ENCODE measurements at regions not wholly inside any gene's neighbourhood (a gene's known extent, or its start where the extent isn't known, plus 50 kb on each side); places are given as distances from the start of the nearest gene placed in this dataset.
A peak's percentile ranks its signal among the peaks of the same experiment; 100 is the strongest.
"Not testable (repeated sequence)": the region's sequence is repeated elsewhere in the genome, so short reads cannot be mapped to it uniquely, and the experiment has no call there.

GRCh38 chr2:230627806-230628724, 84.6 kb upstream of the CAB39 start:
- intact Hi-C loops (cut with micrococcal nuclease; ENCODE audit: unreplicated experiment) = no loop called here
- Histone ChIP-seq H3K4me1 (no peaks in the 10 kb centered on the region), H3K36me3 (ENCODE audit: control insufficient read depth, insufficient read depth, low read length) (no peaks in the 10 kb centered on the region), H3K4me3 (ENCODE audit: low read depth, low read length) (no peak overlapping the region), H3K9me3 (no peaks in the 10 kb centered on the region), H3K27me3 (replicated peaks; ENCODE audit: control insufficient read depth, insufficient read depth, low read length) (no peaks in the 10 kb centered on the region)
- no peaks in the 10 kb centered on the region for H3K9me3 Mint-ChIP-seq (ENCODE audit: unreplicated experiment)
- BruUV-seq (replicated peaks) = no TSS peak
- no peaks in the 10 kb centered on the region for H3K36me3 Mint-ChIP-seq (ENCODE audit: insufficient read depth, unreplicated experiment)
- ChIA-PET CTCF (interaction anchor here (0.6 kb wide), 1 partner anchor 624 kb away, joined by 4 read pairs; no protein-coding TSS in a partner anchor), POLR2A (no interaction called here)
- DNase-seq = no peak
- H3K4me1 Mint-ChIP-seq (ENCODE audit: low read depth, unreplicated experiment) = peaks cover 10% of the 10 kb centered on the region
- peak overlapping the region; percentile 12 for H3K4me3 Mint-ChIP-seq (ENCODE audit: unreplicated experiment)
- TF ChIP-seq CTCF (IDR thresholded peaks at IDR 0.05; ENCODE audit: insufficient read depth in 1 of 2, low read depth in 1 of 2, low read length in 1 of 2, severe bottlenecking in 1 of 2, unreplicated experiment in 1 of 2) = no peak
- no peak overlapping the region for H3K27ac Mint-ChIP-seq (ENCODE audit: unreplicated experiment)
- H3K27me3 Mint-ChIP-seq (ENCODE audit: insufficient read depth, unreplicated experiment) = no peaks in the 10 kb centered on the region

DNA sequence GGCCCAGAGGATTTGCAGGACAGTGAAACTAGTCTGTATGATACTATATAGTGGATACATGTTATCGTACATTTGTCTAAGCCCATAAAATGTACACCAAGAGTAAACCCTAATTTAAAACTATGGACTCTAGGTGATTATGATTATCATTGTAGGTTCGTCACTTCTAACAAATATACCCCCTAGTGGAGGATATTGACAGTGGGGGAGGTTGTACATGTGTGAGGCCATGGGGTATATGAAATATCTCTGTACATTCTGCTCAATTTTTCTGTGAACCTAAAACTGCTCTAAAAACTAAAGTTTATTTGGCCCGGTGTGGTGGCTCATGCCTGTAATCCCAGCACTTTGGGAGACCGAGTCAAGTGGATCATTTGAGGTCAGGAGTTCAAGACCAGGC, 81.2 kb upstream of the CAB39 start:
- Histone ChIP-seq H3K36me3 (ENCODE audit: control insufficient read depth, insufficient read depth, low read length) (no peaks in the 10 kb centered on the region), H3K27me3 (replicated peaks; ENCODE audit: control insufficient read depth, insufficient read depth, low read length) (no peaks in the 10 kb centered on the region), H3K4me3 (ENCODE audit: low read depth, low read length) (no peak overlapping the region), H3K4me1 (no peaks in the 10 kb centered on the region), H3K9me3 (no peaks in the 10 kb centered on the region)
- Mint-ChIP-seq H3K27ac (ENCODE audit: unreplicated experiment) (no peak overlapping the region), H3K27me3 (ENCODE audit: insufficient read depth, unreplicated experiment) (no peaks in the 10 kb centered on the region), H3K9me3 (ENCODE audit: unreplicated experiment) (no peaks in the 10 kb centered on the region), H3K4me3 (ENCODE audit: unreplicated experiment) (no peak overlapping the region), H3K36me3 (ENCODE audit: insufficient read depth, unreplicated experiment) (no peaks in the 10 kb centered on the region), H3K4me1 (ENCODE audit: low read depth, unreplicated experiment) (peaks cover 10% of the 10 kb centered on the region)
- no peak for DNase-seq
- CTCF ChIA-PET = no interaction called here
- intact Hi-C loops (cut with micrococcal nuclease; ENCODE audit: unreplicated experiment) = no loop called here
- no peak for TF ChIP-seq CTCF (IDR thresholded peaks at IDR 0.05; ENCODE audit: insufficient read depth in 1 of 2, low read depth in 1 of 2, low read length in 1 of 2, severe bottlenecking in 1 of 2, unreplicated experiment in 1 of 2)
- no TSS peak for BruUV-seq (replicated peaks)
- POLR2A ChIA-PET = no interaction called here

DNA sequence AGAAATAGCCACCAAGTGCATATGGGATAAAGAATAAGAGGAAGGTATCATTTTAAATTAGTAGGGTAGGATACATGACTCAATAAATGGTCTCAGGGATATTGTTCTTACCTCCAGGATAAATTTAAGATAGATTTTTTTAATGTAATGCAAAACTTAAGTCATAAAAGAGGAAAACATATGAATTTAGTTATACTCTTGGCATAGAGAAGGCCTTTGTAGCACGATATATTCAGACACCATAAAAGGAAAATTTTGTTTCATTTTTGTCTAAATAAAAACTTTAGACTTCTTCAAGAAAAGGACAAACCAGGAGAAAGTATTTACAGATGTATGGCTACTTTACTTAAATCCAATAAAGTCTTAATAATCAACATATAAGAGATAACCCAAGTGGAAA, 78.5 kb upstream of the CAB39 start:
- Histone ChIP-seq H3K36me3 (ENCODE audit: control insufficient read depth, insufficient read depth, low read length) (no peaks in the 10 kb centered on the region), H3K9me3 (no peaks in the 10 kb centered on the region), H3K4me3 (ENCODE audit: low read depth, low read length) (no peak overlapping the region), H3K4me1 (no peaks in the 10 kb centered on the region), H3K27me3 (replicated peaks; ENCODE audit: control insufficient read depth, insufficient read depth, low read length) (no peaks in the 10 kb centered on the region; the same call in 1 of the 2 replicates)
- no peak overlapping the region for H3K27ac Mint-ChIP-seq (ENCODE audit: unreplicated experiment)
- no peak for TF ChIP-seq CTCF (IDR thresholded peaks at IDR 0.05; ENCODE audit: insufficient read depth in 1 of 2, low read depth in 1 of 2, low read length in 1 of 2, severe bottlenecking in 1 of 2, unreplicated experiment in 1 of 2)
- no peaks in the 10 kb centered on the region for H3K36me3 Mint-ChIP-seq (ENCODE audit: insufficient read depth, unreplicated experiment)
- no TSS peak for BruUV-seq (replicated peaks)
- H3K27me3 Mint-ChIP-seq (ENCODE audit: insufficient read depth, unreplicated experiment) = no peaks in the 10 kb centered on the region
- ChIA-PET POLR2A (no interaction called here), CTCF (no interaction called here)
- H3K4me3 Mint-ChIP-seq (ENCODE audit: unreplicated experiment) = no peak overlapping the region
- no peak for DNase-seq
- no peaks in the 10 kb centered on the region for H3K4me1 Mint-ChIP-seq (ENCODE audit: low read depth, unreplicated experiment)
- no peaks in the 10 kb centered on the region for H3K9me3 Mint-ChIP-seq (ENCODE audit: unreplicated experiment)
- intact Hi-C loops (cut with micrococcal nuclease; ENCODE audit: unreplicated experiment) = no loop called here

DNA sequence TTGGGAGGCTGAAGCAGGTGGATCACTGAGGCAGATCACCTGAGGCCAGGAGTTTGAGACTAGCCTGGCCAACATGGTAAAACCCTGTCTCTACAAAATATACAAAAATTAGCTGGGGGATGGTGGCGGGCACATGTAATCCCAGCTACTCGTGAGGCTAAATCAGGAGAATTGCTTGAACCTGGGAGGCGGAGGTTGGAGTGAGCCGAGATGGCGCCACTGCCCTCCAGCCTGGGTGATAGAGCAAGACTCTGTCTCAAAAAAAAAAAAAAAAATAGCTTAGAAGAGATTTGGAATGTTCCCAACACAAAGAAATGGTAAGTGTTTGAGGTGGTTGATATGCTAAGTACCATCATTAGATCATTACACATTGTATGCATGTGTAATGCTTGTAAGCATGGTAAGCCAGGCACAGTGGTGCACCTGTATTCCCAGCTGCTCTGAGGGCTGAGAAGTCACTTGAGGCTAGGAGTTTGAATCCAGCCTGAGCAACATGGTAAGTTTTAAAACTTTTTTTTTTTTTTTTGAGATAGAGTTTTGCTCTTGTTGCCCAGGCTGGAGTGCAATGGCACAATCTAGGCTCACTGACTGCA, 77.8 kb upstream of the CAB39 start:
- H3K27me3 Mint-ChIP-seq (ENCODE audit: insufficient read depth, unreplicated experiment); DNase-seq; H3K36me3 Mint-ChIP-seq (ENCODE audit: insufficient read depth, unreplicated experiment); H3K27me3 ChIP-seq (replicated peaks; ENCODE audit: control insufficient read depth, insufficient read depth, low read length); H3K4me1 ChIP-seq; POLR2A ChIA-PET; CTCF ChIA-PET; H3K9me3 Mint-ChIP-seq (ENCODE audit: unreplicated experiment); H3K4me1 Mint-ChIP-seq (ENCODE audit: low read depth, unreplicated experiment); H3K36me3 ChIP-seq (ENCODE audit: control insufficient read depth, insufficient read depth, low read length); BruUV-seq (replicated peaks); H3K4me3 ChIP-seq (ENCODE audit: low read depth, low read length); H3K27ac Mint-ChIP-seq (ENCODE audit: unreplicated experiment); H3K4me3 Mint-ChIP-seq (ENCODE audit: unreplicated experiment); H3K9me3 ChIP-seq; intact Hi-C loops (cut with micrococcal nuclease; ENCODE audit: unreplicated experiment): not testable (repeated sequence)
